H9 (cell line): ENCODE measurements at regions not wholly inside any gene's neighbourhood (a gene's known extent, or its start where the extent isn't known, plus 50 kb on each side); places are given as distances from the start of the nearest gene placed in this dataset.

ENCODE experiments used
- DNase-seq: peaks from one replicate; pipeline ENCODE4 v3.0.0-alpha.2; 2017
- H2AFZ ChIP-seq: one replicate; pipeline ENCODE4 v1.6.1; 2013; ENCODE audit warnings: mild to moderate bottlenecking, low read length, control low read depth, moderate library complexity
- H2AK5ac ChIP-seq: 2 replicates; pipeline ENCODE4 v1.6.1; 2013; ENCODE audit warnings: low read length, control low read depth, mixed read lengths; ENCODE audit not compliant: insufficient read length
- H2BK120ac ChIP-seq: one replicate; pipeline ENCODE4 v1.6.1; 2013; ENCODE audit warnings: low read depth, mild to moderate bottlenecking, low read length, control low read depth, inconsistent platforms; ENCODE audit not compliant: poor library complexity, severe bottlenecking
- H2BK12ac ChIP-seq: 2 replicates; pipeline ENCODE4 v1.6.1; 2013; ENCODE audit warnings: low read length, control low read depth, mixed read lengths, low read depth; ENCODE audit not compliant: insufficient read length
- H2BK15ac ChIP-seq: 2 replicates; pipeline ENCODE4 v1.6.1; 2013; ENCODE audit warnings: low read depth, low read length, control low read depth
- H2BK20ac ChIP-seq: one replicate; pipeline ENCODE4 v1.6.1; 2013; ENCODE audit warnings: low read depth, mild to moderate bottlenecking, low read length, control low read depth, inconsistent platforms; ENCODE audit not compliant: poor library complexity, severe bottlenecking
- H2BK5ac ChIP-seq: 2 replicates; pipeline ENCODE4 v1.6.1; 2013; ENCODE audit warnings: low read length, control low read depth, mixed read lengths; ENCODE audit not compliant: insufficient read length
- H3K14ac ChIP-seq: 2 replicates; pipeline ENCODE4 v1.6.1; 2013; ENCODE audit warnings: low read length, control low read depth; ENCODE audit not compliant: insufficient read depth
- H3K18ac ChIP-seq: 2 replicates; pipeline ENCODE4 v1.6.1; 2013; ENCODE audit warnings: low read depth, mild to moderate bottlenecking, mixed read lengths, low read length, control low read depth; ENCODE audit not compliant: insufficient read length
- H3K23ac ChIP-seq: 2 replicates; pipeline ENCODE4 v1.6.1; 2013; ENCODE audit warnings: low read length, control low read depth, mixed read lengths, low read depth; ENCODE audit not compliant: insufficient read length
- H3K23me2 ChIP-seq: 2 replicates; pipeline ENCODE4 v1.6.1; 2013; ENCODE audit warnings: low read depth, mild to moderate bottlenecking, mixed read lengths, low read length, control low read depth; ENCODE audit not compliant: insufficient read length, poor library complexity, severe bottlenecking
- H3K27ac ChIP-seq: 2 replicates; pipeline ENCODE4 v1.5.1; 2013; ENCODE audit warnings: low read length, control low read depth, mixed read lengths, low read depth; ENCODE audit not compliant: insufficient read length
- H3K27me3 ChIP-seq: 2 replicates; pipeline ENCODE4 v1.6.1; 2013; ENCODE audit warnings: low read length, control low read depth, inconsistent platforms; ENCODE audit not compliant: insufficient read depth
- H3K4ac ChIP-seq: 2 replicates; pipeline ENCODE4 v1.6.1; 2013; ENCODE audit warnings: low read depth, mild to moderate bottlenecking, control low read depth, inconsistent platforms, low read length, moderate library complexity
- H3K4me1 ChIP-seq: 2 replicates; pipeline ENCODE4 v1.6.1; 2013; ENCODE audit warnings: low read length, control low read depth, inconsistent platforms; ENCODE audit not compliant: insufficient read depth
- H3K4me2 ChIP-seq: 2 replicates; pipeline ENCODE4 v1.6.1; 2013; ENCODE audit warnings: low read length, control low read depth, mixed read lengths; ENCODE audit not compliant: insufficient read length, insufficient read depth
- H3K56ac ChIP-seq: 2 replicates; pipeline ENCODE4 v1.6.1; 2013; ENCODE audit warnings: low read depth, mild to moderate bottlenecking, mixed read lengths, low read length, control low read depth; ENCODE audit not compliant: insufficient read length
- H3K79me1 ChIP-seq: 2 replicates; pipeline ENCODE4 v1.6.1; 2013; ENCODE audit warnings: low read depth, mild to moderate bottlenecking, moderate library complexity, low read length, control low read depth, inconsistent platforms; ENCODE audit not compliant: insufficient read depth, poor library complexity, severe bottlenecking
- H3K79me2 ChIP-seq: 2 replicates; pipeline ENCODE4 v1.6.1; 2013; ENCODE audit warnings: low read length, control low read depth, inconsistent platforms; ENCODE audit not compliant: insufficient read depth
- H3K9ac ChIP-seq: 2 replicates; pipeline ENCODE4 v1.6.1; 2013; ENCODE audit warnings: low read length, control low read depth, mixed read lengths; ENCODE audit not compliant: insufficient read length; ENCODE audit errors: extremely low read depth
- H3K9me3 ChIP-seq: one replicate; pipeline ENCODE4 v1.6.1; 2013; ENCODE audit warnings: low read depth, low read length, inconsistent platforms; ENCODE audit not compliant: control insufficient read depth
- H3T11ph ChIP-seq: one replicate; pipeline ENCODE4 v1.6.1; 2013; ENCODE audit warnings: mild to moderate bottlenecking, low read length, control low read depth, inconsistent platforms
- H4K20me1 ChIP-seq: one replicate; pipeline ENCODE4 v1.6.1; 2013; ENCODE audit not compliant: control insufficient read depth, insufficient read length, insufficient read depth
- H4K5ac ChIP-seq: 2 replicates; pipeline ENCODE4 v1.6.1; 2013; ENCODE audit warnings: low read depth, mild to moderate bottlenecking, mixed read lengths, low read length, control low read depth; ENCODE audit not compliant: insufficient read length
- H4K8ac ChIP-seq: replicated peaks from 2 replicates; pipeline ENCODE4 v1.6.1; 2013; ENCODE audit warnings: low read length, control low read depth, mixed read lengths, low read depth; ENCODE audit not compliant: insufficient read length
- H4K91ac ChIP-seq: 2 replicates; pipeline ENCODE4 v1.6.1; 2013; ENCODE audit warnings: low read depth, mild to moderate bottlenecking, moderate library complexity, mixed read lengths, low read length, control low read depth; ENCODE audit not compliant: insufficient read length
- H3K27ac Mint-ChIP-seq, 3 experiments: 2 replicates in 2 of 3; 3 replicates in 1 of 3; pipeline ENCODE4 v1.8.0; 2020 to 2021; ENCODE audit warnings: mixed read lengths in 3 of 3, mild to moderate bottlenecking in 1 of 3, moderate library complexity in 1 of 3
- H3K27me3 Mint-ChIP-seq: 2 replicates; pipeline ENCODE4 v1.8.0; 2021; ENCODE audit warnings: low read depth, mild to moderate bottlenecking, moderate library complexity, mixed read lengths
- H3K36me3 Mint-ChIP-seq, 3 experiments: 2 replicates in 2 of 3; 3 replicates in 1 of 3; pipeline ENCODE4 v1.8.0; 2020 to 2021; ENCODE audit warnings: low read depth in 3 of 3, mixed read lengths in 3 of 3; ENCODE audit not compliant: insufficient read depth in 1 of 3
- H3K4me1 Mint-ChIP-seq, 2 experiments: 2 replicates each; pipeline ENCODE4 v1.8.0; 2020; ENCODE audit warnings: mixed read lengths in 2 of 2
- H3K4me3 Mint-ChIP-seq, 2 experiments: 2 replicates in 1 of 2; 3 replicates in 1 of 2; pipeline ENCODE4 v1.8.0; 2020 to 2021; ENCODE audit warnings: mild to moderate bottlenecking in 2 of 2, mixed read lengths in 2 of 2, moderate library complexity in 1 of 2
- H3K9me3 Mint-ChIP-seq, 2 experiments: 2 replicates in 1 of 2; 3 replicates in 1 of 2; pipeline ENCODE4 v1.8.0; 2020; ENCODE audit warnings: mild to moderate bottlenecking in 2 of 2, mixed read lengths in 2 of 2, moderate library complexity in 1 of 2
- CTCF ChIP-seq: fragments of 200-600 bp; sonication (generic); conservative IDR thresholded peaks from 3 replicates; pipeline ENCODE4 v1.8.0; 2021; ENCODE audit warnings: antibody characterized with exemption, mild to moderate bottlenecking
- WGBS: extraction: QIAGEN DNeasy Blood & Tissue Kit; methylation state at CpG from one replicate; pipeline ENCODE4 v1.1.7; 2013; ENCODE audit warnings: missing lambda C conversion rate, low lambda C conversion rate, mixed read lengths; ENCODE audit not compliant: insufficient read length; ENCODE audit errors: extremely low coverage; 5-methylcytosine and 5-hydroxymethylcytosine counted together

- H3K27me3 ChIP-seq, result no peaks in the 10 kb centered on the region
- no peak overlapping the region for H3K27ac Mint-ChIP-seq
- no peak overlapping the region for H3K23ac ChIP-seq
- H2BK15ac ChIP-seq, result no peak overlapping the region
- peaks cover 0 to 8% of the 10 kb centered on the region in 2 experiments; a peak in 3 of 5 replicates for H3K9me3 Mint-ChIP-seq
- H4K5ac ChIP-seq, result no peak overlapping the region
- H2BK12ac ChIP-seq, result no peak overlapping the region
- DNase-seq, result no peak
- H3K4me1 ChIP-seq, result no peaks in the 10 kb centered on the region
- H3K79me1 ChIP-seq, result no peaks in the 10 kb centered on the region
- H4K20me1 ChIP-seq, result no peaks in the 10 kb centered on the region
- no peak overlapping the region for H3K14ac ChIP-seq
- H3K23me2 ChIP-seq, result no peaks in the 10 kb centered on the region
- peaks cover 4 to 8% of the 10 kb centered on the region in 2 experiments; a peak in 3 of 4 replicates for H3K4me1 Mint-ChIP-seq
- H2BK120ac ChIP-seq, result no peak overlapping the region
- no CpG with 5 or more reads among the region's 3 CpGs for WGBS
- no peak overlapping the region for H4K91ac ChIP-seq
- no peak overlapping the region for H4K8ac ChIP-seq
- H3K18ac ChIP-seq, result no peak overlapping the region
- no peaks in the 10 kb centered on the region for H3K9me3 ChIP-seq
- no peak overlapping the region for H2BK20ac ChIP-seq
- H2BK5ac ChIP-seq, result no peak overlapping the region
- no peaks in the 10 kb centered on the region for H3K79me2 ChIP-seq
- H3K4me3 Mint-ChIP-seq, result no peak overlapping the region; a peak in 1 of 5 replicates
- TF ChIP-seq CTCF, result no peak
- H3T11ph ChIP-seq, result no peak overlapping the region
- H3K27me3 Mint-ChIP-seq, result no peaks in the 10 kb centered on the region
- peaks cover 0 to 9% (median 0%) of the 10 kb centered on the region in 3 experiments; a peak in 2 of 7 replicates for H3K36me3 Mint-ChIP-seq
- no peak overlapping the region for H3K4ac ChIP-seq
- no peak overlapping the region for H3K56ac ChIP-seq
- no peak overlapping the region for H3K27ac ChIP-seq
- no peak overlapping the region for H2AK5ac ChIP-seq
- no peak overlapping the region for H3K9ac ChIP-seq
- H3K4me2 ChIP-seq, result no peak overlapping the region
- no peak overlapping the region for H2AFZ ChIP-seq
Observed at GRCh38 chr4:178264001-178264400, 821.8 kb upstream of the AGA start.
